ENCODE measurements at regions not wholly inside any gene's neighbourhood (a gene's known extent, or its start where the extent isn't known, plus 50 kb on each side); places are given as distances from the start of the nearest gene placed in this dataset.

- TF ChIP-seq CTCF (IDR thresholded peaks at IDR 0.05): no peak
- no peak for TF ChIP-seq POLR2A (IDR thresholded peaks at IDR 0.05)
- TF ChIP-seq EP300 (IDR thresholded peaks at IDR 0.05): no peak
- no peak for TF ChIP-seq POLR2AphosphoS5 (IDR thresholded peaks at IDR 0.05)
Observed at GRCh38 chr13:24605923-24606372, 74.3 kb upstream of the ATP12A start.

All from gastroesophageal sphincter (tissue), 3 donors.